Prostate gland (tissue), 2 donors: ENCODE measurements at regions not wholly inside any gene's neighbourhood (a gene's known extent, or its start where the extent isn't known, plus 50 kb on each side); places are given as distances from the start of the nearest gene placed in this dataset.
"Not testable (repeated sequence)": the region's sequence is repeated elsewhere in the genome, so short reads cannot be mapped to it uniquely, and the experiment has no call there.

ENCODE experiments used
- POLR2A ChIP-seq: fragments of 450-650 bp; IDR thresholded peaks from one replicate; pipeline ENCODE4 v1.6.1; 2016; ENCODE audit warnings: antibody characterized with exemption, mild to moderate bottlenecking
- TF ChIP-seq, protein P1 (sequence below), 4 experiments: fragments of 200-600 bp in 2 of 4; fragments of 450-650 bp in 2 of 4; sonication (generic) in 2 of 4; IDR thresholded peaks; 1 replicate in 3 of 4; 2 replicates in 1 of 4; pipeline ENCODE4 v1.5.1; 2016 to 2019; ENCODE audit warnings: antibody characterized with exemption in 4 of 4, mild to moderate bottlenecking in 2 of 4, moderate library complexity in 2 of 4

DNA sequence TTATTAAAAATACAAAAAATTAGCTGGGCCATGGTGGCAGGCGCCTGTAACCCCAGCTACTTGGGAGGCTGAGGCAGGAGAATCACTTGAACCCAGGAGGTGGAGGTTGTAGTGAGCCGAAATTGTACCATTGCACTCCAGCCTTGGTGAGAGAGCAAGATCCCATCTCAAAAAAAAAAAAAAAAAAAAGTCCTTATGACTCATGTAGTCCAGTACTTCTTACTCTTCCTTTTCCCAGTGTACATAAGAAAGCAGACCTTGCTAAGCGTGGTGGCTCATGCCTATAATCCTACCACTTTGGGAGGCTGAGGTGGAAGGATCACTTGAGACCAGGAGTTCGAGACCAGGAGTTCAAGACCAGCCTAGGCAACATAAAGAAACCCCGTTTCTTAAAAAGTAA, 66.0 kb upstream of the CCDC180 start:
- TF ChIP-seq POLR2A = not testable (repeated sequence)
- TF ChIP-seq, protein P1, sequence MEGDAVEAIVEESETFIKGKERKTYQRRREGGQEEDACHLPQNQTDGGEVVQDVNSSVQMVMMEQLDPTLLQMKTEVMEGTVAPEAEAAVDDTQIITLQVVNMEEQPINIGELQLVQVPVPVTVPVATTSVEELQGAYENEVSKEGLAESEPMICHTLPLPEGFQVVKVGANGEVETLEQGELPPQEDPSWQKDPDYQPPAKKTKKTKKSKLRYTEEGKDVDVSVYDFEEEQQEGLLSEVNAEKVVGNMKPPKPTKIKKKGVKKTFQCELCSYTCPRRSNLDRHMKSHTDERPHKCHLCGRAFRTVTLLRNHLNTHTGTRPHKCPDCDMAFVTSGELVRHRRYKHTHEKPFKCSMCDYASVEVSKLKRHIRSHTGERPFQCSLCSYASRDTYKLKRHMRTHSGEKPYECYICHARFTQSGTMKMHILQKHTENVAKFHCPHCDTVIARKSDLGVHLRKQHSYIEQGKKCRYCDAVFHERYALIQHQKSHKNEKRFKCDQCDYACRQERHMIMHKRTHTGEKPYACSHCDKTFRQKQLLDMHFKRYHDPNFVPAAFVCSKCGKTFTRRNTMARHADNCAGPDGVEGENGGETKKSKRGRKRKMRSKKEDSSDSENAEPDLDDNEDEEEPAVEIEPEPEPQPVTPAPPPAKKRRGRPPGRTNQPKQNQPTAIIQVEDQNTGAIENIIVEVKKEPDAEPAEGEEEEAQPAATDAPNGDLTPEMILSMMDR (IDR thresholded peaks at IDR 0.05) = not testable (repeated sequence)
